GM19328 (cell line): ENCODE measurements at regions not wholly inside any gene's neighbourhood (a gene's known extent, or its start where the extent isn't known, plus 50 kb on each side); places are given as distances from the start of the nearest gene placed in this dataset.

Experiments
- ATAC-seq: cut with Tn5 transposase; IDR thresholded peaks from one replicate; pipeline ENCODE4 v1.9.1; 2021; ENCODE audit warnings: mild to moderate bottlenecking, moderate library complexity; ENCODE audit not compliant: unreplicated experiment

GRCh38 chr6:91678679-91679446 is 1092.0 kb upstream of the MAP3K7 start:
- no peak for ATAC-seq

GRCh38 chr6:91672201-91672600 is 1085.3 kb upstream of the MAP3K7 start:
- ATAC-seq, result no peak

- no peak for ATAC-seq
Observed at GRCh38 chr6:91669871-91670268, 1083.0 kb upstream of the MAP3K7 start.

DNA sequence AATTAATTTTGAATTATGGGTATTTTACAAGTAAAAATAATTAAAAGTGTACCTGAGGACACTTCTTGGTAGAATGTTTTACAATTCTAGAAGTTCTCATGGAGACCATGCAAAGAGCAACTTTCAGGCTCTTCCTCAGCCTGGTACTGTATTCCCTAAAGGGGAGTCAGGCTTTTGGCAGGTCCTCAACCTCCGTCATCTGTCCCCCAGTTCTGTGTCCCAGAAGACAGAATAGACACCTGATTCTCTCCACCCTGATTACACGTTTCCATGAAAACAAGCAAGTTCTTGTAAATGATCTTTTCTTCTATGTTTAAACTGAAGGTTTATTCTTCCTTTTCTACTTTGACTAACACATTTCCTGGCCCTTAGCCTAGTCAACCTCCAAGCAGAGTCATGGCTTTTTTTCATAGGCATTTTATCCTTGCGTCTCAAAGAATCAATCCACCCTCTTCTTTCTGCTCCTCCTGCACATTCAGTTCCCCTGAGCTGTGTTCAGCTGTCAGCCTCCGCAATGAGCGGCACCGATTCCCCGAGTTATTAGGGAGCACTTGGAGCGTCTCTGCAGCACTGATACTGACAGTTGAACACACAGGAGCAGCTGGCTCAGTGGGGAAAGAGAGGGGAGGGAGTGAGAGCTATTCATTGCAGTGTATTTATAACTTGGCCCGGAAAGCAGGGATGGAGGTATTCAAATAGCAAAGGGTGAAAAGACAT is 1082.4 kb upstream of the MAP3K7 start:
- ATAC-seq, result no peak

- ATAC-seq, result no peak
Observed at GRCh38 chr6:91667596-91667995, 1080.7 kb upstream of the MAP3K7 start.

DNA sequence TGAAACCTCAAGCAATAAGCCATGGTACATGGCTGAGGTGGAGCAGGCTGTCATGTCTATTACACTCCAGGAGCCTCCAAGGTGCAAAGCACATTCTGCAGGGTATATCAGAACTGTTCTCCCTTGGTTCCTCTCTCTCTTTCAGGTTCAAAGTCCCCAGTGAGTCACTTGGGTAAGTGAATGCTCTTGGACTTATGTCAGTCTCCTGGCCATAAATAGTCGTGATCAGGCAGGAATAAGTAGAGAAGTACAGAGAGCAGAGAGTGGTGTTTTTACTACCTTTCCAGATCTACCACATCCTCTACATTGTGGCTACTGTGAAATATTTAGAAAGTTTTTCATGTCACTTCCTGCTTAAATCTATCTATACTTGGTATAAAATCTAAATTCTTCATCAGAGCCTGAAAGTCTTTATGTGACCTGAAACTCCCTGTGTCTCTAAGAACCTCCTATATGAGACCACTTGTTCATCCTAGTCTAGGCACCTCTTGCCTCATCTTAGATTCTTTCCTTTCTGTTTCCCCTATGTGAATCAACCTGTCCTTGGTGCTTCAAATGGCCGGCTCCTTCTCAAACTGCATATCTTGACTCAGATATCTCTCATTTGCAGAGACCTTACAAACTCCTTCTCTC is 1077.6 kb upstream of the MAP3K7 start:
- peak; percentile 63 for ATAC-seq

DNA sequence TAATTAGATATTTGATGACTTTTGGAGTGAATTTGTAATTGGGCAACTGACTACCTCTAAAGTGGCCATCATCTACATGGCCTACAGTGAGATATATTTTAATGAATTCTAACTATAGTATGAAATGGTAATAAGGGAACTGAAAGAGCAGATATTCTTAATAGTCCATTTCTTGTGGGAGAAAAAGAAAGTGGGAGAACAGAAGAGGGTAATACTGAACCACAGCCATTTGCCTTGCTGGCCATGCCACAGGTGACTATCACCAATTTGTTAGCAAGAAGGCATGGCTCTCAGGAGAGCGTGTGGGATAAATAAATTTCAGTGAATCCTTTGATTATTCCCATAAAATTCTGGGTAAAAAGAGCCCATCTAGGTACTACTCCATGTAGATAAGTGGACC is 1074.0 kb upstream of the MAP3K7 start:
- ATAC-seq, result no peak

GRCh38 chr6:91659891-91660290 is 1073.0 kb upstream of the MAP3K7 start:
- no peak for ATAC-seq

GRCh38 chr6:91654793-91655192 is 1067.9 kb upstream of the MAP3K7 start:
- ATAC-seq, result no peak

DNA sequence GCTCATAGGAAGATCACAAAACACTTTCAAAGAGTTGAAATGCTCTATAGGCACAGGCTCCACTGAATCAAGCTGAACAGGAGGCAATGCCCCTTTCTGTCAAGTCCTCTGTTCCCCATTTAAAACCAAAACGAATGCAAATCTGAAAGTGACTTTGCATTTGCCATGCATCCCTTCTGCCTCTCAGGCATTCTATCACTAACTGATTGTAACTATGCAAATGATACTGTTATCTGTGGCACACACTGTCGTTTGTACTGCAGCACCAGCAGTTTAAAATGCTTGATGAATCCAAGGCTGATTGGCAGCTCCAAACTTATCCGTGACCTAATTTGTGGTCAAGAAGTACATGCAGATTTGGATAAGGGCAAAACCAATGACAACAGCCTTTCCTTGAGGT is 1067.5 kb upstream of the MAP3K7 start:
- no peak for ATAC-seq

DNA sequence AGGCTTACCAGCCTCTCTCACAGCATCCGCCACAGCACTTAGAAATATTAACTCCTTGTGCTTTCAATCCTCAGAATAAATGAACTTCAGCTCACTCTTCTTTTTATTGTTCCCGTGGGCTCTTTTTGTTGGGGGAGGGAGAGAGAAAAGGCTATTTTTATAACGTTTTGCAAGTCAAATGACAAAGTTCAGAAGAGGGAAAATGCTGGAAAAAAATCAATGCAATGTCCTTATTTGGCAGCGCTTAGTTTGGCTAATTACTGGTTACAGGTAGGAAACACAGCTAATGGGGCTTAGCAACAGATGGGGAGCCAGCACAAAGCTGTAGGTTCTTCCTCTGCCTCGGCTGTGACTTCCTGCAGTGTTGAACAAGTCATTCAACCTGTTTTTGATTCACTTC is 1067.0 kb upstream of the MAP3K7 start:
- no peak for ATAC-seq

DNA sequence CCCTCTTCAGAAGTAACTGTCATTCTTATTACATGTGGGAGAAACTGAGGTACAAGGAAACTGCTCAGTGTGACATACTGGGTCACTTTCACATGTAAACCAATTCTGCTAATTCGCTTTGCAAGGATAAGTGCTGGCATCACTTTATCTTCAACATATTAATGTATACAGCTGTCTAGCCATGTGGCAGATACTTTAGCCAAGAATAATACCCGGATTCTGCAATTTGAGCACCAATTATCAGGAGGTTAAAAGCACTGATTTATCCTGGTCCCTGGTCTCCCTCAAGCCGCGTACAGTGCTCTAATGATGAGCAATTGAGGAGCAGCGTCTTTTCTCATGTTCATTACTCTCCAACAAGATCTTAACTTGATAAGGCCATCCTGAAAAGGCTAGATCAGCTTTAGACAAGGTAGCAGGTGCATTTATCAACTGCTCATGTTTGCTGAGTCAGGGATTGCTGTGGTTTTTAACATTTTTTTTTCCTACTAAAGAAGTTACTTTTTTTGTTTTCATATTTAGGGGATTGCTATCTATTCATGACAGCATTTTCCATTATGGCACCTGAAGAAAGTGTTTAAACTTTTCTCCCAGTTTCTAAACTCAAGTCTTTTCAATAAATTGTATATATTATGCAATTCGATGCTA is 1066.3 kb upstream of the MAP3K7 start:
- no peak for ATAC-seq

GRCh38 chr6:91646649-91647048 is 1059.8 kb upstream of the MAP3K7 start:
- ATAC-seq, result no peak

DNA sequence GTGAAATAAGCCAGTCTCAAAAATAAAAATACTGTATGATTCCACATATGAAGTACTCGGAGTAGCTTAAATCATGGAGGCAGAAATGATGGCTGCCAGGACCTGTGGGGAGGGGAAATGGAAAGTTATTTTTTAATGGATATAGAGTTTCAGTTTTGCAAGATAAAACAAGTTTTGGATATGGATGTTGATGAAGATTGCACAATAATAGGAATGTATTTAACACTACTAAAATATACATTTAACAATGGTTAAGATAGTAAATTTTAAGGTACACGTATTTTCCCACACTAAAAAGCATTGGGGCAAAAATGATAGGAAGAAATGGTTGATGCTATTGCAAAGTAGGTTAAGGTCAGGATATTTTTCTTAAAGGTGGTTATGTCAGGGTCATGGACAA is 1058.9 kb upstream of the MAP3K7 start:
- ATAC-seq, result no peak

- no peak for ATAC-seq
Observed at GRCh38 chr6:91637217-91637616, 1050.3 kb upstream of the MAP3K7 start.

DNA sequence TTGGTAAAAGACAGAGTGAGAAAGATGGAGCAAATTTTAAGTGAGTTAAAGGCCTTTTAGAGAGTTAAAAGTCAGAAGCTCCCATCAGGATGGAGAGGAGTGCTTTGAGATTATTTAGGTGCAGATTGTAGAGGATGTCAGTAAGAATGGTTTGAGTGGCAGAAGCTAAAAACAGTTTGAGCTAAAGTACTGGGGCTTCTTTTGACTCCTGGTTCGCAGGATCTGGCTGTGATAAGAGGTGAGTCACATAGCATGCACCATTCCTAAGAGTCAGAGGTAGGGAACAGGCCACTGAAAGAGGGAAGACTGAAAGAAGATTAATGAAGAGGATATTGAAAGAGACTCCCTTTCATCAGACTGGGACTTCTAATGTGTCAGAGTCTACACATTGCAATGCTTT is 1047.9 kb upstream of the MAP3K7 start:
- no peak for ATAC-seq

GRCh38 chr6:91633374-91634111 is 1046.7 kb upstream of the MAP3K7 start:
- no peak for ATAC-seq

DNA sequence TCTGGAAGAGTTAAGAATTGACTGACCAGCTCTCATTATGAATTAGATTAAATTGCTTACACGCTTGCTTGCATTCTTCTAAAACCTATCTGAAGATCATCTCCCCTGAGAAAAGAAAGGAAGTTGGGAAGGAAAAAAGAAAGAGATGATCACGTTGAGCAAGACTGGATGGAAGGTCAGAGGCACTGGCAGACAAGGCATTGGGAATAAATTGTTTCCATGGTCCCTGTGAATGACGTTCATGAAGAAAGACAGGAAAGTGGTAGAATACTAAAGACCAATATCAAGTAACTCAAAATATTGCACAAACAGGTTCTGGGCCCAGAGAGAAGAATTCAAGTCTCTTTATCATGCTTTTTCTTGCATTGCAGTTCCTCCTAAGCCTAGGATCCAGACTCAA is 1045.4 kb upstream of the MAP3K7 start:
- ATAC-seq, result no peak

- no peak for ATAC-seq
Observed at GRCh38 chr6:91631227-91631626, 1044.4 kb upstream of the MAP3K7 start.

GRCh38 chr6:91626911-91627310 is 1040.0 kb upstream of the MAP3K7 start:
- ATAC-seq, result no peak

- ATAC-seq, result no peak
Observed at GRCh38 chr6:91613481-91613880, 1026.6 kb upstream of the MAP3K7 start.
